ENCODE measurements at regions not wholly inside any gene's neighbourhood (a gene's known extent, or its start where the extent isn't known, plus 50 kb on each side); places are given as distances from the start of the nearest gene placed in this dataset.

DNA sequence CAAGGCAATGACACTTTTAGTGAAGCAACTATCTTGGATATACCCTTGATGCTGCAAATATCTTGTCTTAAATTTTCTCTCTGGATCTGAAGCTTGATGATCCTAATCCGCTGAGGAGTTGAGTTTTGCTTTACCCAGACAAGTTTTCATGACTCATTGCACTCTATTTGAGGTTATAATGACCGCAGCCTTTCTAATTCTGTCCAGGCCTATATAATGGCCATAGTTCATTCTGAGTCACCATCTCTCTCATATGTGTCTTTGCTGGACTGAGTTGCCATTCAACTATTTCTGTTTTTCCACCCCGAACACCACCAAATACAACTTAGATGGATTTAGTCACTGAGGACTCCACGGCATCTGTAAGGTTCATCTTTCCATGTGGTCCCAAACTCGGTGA is 802.1 kb upstream of the FAM98A start:
- Mint-ChIP-seq H3K4me3 (ENCODE audit: unreplicated experiment) (no peak overlapping the region), H3K9me3 (ENCODE audit: low read depth) (peaks cover 2% of the 10 kb centered on the region), H3K27ac (ENCODE audit: unreplicated experiment) (no peak overlapping the region), H3K27me3 (ENCODE audit: low read depth) (no peaks in the 10 kb centered on the region), H3K36me3 (ENCODE audit: low read depth) (no peaks in the 10 kb centered on the region), H3K4me1 (ENCODE audit: low read depth) (no peaks in the 10 kb centered on the region)
- no peak for DNase-seq (ENCODE audit: low spot score)
- TF ChIP-seq, protein P1, sequence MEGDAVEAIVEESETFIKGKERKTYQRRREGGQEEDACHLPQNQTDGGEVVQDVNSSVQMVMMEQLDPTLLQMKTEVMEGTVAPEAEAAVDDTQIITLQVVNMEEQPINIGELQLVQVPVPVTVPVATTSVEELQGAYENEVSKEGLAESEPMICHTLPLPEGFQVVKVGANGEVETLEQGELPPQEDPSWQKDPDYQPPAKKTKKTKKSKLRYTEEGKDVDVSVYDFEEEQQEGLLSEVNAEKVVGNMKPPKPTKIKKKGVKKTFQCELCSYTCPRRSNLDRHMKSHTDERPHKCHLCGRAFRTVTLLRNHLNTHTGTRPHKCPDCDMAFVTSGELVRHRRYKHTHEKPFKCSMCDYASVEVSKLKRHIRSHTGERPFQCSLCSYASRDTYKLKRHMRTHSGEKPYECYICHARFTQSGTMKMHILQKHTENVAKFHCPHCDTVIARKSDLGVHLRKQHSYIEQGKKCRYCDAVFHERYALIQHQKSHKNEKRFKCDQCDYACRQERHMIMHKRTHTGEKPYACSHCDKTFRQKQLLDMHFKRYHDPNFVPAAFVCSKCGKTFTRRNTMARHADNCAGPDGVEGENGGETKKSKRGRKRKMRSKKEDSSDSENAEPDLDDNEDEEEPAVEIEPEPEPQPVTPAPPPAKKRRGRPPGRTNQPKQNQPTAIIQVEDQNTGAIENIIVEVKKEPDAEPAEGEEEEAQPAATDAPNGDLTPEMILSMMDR (IDR thresholded peaks at IDR 0.05) = no peak

DNA sequence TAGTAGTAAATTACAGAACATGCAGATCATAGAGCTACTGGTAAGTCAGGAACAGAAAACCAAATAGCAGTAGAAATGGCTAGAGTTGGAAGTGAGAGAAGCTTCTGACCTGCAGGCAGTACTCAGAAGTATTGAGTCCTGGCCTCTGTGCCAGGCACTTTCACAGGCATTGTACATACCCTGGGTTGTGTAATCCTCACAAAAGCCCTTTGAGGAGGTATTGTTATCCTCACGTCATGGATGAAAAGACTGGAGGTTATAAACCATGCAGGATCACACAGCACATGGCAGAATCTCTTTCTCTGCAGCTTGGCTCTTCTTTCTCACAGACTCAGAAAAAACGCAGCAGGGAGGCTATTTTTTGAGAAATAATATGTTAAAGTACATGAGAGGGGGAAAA is 789.3 kb upstream of the FAM98A start:
- Mint-ChIP-seq H3K36me3 (ENCODE audit: low read depth) (no peaks in the 10 kb centered on the region), H3K27me3 (ENCODE audit: low read depth) (peaks cover 2% of the 10 kb centered on the region), H3K4me3 (ENCODE audit: unreplicated experiment) (no peak overlapping the region), H3K9me3 (ENCODE audit: low read depth) (peaks cover 7% of the 10 kb centered on the region), H3K27ac (ENCODE audit: unreplicated experiment) (no peak overlapping the region), H3K4me1 (ENCODE audit: low read depth) (no peaks in the 10 kb centered on the region)
- no peak for DNase-seq (ENCODE audit: low spot score)
- TF ChIP-seq, protein P1 (IDR thresholded peaks at IDR 0.05) = no peak

DNA sequence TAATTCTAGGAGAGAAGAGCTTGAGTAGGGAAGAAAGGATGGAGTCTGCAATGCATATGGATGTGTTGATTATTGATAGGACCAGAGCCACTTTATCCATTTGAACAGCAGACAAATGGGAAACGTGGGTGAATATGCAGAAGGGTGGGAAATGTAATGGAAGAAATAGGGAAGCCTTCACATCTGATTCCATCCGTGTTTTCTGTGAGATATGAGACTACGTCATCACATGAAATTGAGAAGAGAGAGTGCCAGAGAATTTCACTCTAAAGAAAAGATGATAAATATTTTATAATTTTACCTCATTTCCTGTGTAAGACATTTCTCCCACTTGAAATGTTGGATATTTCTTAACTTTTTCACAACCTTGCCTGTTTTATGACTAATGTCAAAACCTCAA is 788.4 kb upstream of the FAM98A start:
- TF ChIP-seq, protein P1 (IDR thresholded peaks at IDR 0.05) = no peak
- no peaks in the 10 kb centered on the region for H3K4me1 Mint-ChIP-seq (ENCODE audit: low read depth)
- H3K36me3 Mint-ChIP-seq (ENCODE audit: low read depth) = no peaks in the 10 kb centered on the region
- peaks cover 7% of the 10 kb centered on the region for H3K9me3 Mint-ChIP-seq (ENCODE audit: low read depth)
- peaks cover 2% of the 10 kb centered on the region for H3K27me3 Mint-ChIP-seq (ENCODE audit: low read depth)
- no peak overlapping the region for H3K27ac Mint-ChIP-seq (ENCODE audit: unreplicated experiment)
- no peak overlapping the region for H3K4me3 Mint-ChIP-seq (ENCODE audit: unreplicated experiment)
- DNase-seq (ENCODE audit: low spot score) = no peak

- Mint-ChIP-seq H3K27me3 (ENCODE audit: low read depth) (peaks cover 2% of the 10 kb centered on the region), H3K9me3 (ENCODE audit: low read depth) (peaks cover 5% of the 10 kb centered on the region), H3K4me3 (ENCODE audit: unreplicated experiment) (no peak overlapping the region), H3K36me3 (ENCODE audit: low read depth) (no peaks in the 10 kb centered on the region), H3K27ac (ENCODE audit: unreplicated experiment) (no peak overlapping the region), H3K4me1 (ENCODE audit: low read depth) (no peaks in the 10 kb centered on the region)
- DNase-seq (ENCODE audit: low spot score) = no peak
- TF ChIP-seq, protein P1 (IDR thresholded peaks at IDR 0.05) = no peak
Observed at GRCh38 chr2:34379586-34379985, 780.5 kb upstream of the FAM98A start.

DNA sequence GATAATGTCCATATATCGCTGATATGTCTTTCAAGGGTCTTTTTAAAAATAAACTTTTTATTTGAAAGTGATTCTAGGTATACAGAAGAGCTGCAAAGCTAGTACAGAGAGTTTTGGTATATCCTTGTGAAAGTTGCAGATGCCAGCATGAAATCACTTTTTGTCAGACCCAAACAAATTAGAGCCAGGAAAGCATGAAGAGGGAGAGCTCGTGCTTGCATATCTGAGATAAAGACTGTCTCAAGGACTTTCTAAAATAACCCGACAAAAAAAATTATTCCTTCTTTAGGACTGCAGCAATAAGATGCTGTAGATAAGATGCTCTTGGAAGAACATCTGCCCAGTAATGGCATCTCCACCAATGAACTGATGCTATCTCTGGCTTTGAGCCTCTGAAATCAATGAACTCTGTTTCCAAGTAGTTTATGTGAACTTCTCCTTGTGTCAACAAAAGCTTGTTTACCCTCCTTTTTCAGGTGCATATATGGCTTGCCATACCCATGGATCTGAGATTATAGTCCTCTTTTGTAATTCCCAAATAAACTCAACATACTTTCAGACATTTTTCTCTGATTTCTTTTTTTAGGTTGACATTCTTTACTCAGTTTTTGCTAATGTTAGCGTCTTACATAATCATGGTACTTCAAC is 774.6 kb upstream of the FAM98A start:
- TF ChIP-seq, protein P1 (IDR thresholded peaks at IDR 0.05) = no peak
- H3K4me1 Mint-ChIP-seq (ENCODE audit: low read depth) = no peaks in the 10 kb centered on the region
- H3K9me3 Mint-ChIP-seq (ENCODE audit: low read depth) = peaks cover 2% of the 10 kb centered on the region
- H3K4me3 Mint-ChIP-seq (ENCODE audit: unreplicated experiment) = no peak overlapping the region
- no peaks in the 10 kb centered on the region for H3K27me3 Mint-ChIP-seq (ENCODE audit: low read depth)
- H3K36me3 Mint-ChIP-seq (ENCODE audit: low read depth) = no peaks in the 10 kb centered on the region
- H3K27ac Mint-ChIP-seq (ENCODE audit: unreplicated experiment) = no peak overlapping the region
- DNase-seq (ENCODE audit: low spot score) = no peak
